ENCODE measurements at regions not wholly inside any gene's neighbourhood (a gene's known extent, or its start where the extent isn't known, plus 50 kb on each side); places are given as distances from the start of the nearest gene placed in this dataset.

DNA sequence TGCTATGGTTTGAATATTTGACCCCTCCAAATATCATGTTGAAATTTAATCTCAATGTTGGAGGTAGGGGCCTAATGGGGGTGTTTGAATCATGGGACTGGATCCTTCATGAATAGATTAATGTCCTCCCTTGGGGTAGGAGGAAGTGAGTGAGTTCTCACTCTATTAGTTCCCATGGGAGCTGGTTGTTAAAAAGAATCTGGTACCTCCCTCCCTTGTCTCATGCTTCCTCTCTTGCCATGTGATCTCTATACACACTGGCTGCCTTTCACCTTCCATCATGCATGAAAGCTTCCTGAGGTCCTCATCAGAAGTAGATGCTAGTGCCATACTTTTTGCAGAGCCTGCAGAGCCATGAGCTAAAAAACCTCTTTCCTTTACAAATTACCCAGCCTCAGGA, 177.7 kb upstream of the MCTP2 start:
- TF ChIP-seq TOX (CRISPR knock-in tag; IDR thresholded peaks at IDR 0.05; ENCODE audit: borderline replicate concordance) (no peak), ZNF70 (CRISPR knock-in tag; IDR thresholded peaks at IDR 0.05) (no peak), ISL1 (CRISPR knock-in tag; IDR thresholded peaks at IDR 0.05) (no peak), ZFP3 (CRISPR knock-in tag; IDR thresholded peaks at IDR 0.05) (no peak), ARNTL (CRISPR knock-in tag; IDR thresholded peaks at IDR 0.05; ENCODE audit: borderline replicate concordance, low read depth) (no peak)
- TF ChIP-seq, protein P1, sequence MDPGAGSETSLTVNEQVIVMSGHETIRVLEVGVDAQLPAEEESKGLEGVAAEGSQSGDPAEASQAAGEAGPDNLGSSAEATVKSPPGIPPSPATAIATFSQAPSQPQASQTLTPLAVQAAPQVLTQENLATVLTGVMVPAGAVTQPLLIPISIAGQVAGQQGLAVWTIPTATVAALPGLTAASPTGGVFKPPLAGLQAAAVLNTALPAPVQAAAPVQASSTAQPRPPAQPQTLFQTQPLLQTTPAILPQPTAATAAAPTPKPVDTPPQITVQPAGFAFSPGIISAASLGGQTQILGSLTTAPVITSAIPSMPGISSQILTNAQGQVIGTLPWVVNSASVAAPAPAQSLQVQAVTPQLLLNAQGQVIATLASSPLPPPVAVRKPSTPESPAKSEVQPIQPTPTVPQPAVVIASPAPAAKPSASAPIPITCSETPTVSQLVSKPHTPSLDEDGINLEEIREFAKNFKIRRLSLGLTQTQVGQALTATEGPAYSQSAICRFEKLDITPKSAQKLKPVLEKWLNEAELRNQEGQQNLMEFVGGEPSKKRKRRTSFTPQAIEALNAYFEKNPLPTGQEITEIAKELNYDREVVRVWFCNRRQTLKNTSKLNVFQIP (CRISPR knock-in tag; IDR thresholded peaks at IDR 0.05; ENCODE audit: borderline replicate concordance, low read depth), result no peak
- TF ChIP-seq, protein P2, sequence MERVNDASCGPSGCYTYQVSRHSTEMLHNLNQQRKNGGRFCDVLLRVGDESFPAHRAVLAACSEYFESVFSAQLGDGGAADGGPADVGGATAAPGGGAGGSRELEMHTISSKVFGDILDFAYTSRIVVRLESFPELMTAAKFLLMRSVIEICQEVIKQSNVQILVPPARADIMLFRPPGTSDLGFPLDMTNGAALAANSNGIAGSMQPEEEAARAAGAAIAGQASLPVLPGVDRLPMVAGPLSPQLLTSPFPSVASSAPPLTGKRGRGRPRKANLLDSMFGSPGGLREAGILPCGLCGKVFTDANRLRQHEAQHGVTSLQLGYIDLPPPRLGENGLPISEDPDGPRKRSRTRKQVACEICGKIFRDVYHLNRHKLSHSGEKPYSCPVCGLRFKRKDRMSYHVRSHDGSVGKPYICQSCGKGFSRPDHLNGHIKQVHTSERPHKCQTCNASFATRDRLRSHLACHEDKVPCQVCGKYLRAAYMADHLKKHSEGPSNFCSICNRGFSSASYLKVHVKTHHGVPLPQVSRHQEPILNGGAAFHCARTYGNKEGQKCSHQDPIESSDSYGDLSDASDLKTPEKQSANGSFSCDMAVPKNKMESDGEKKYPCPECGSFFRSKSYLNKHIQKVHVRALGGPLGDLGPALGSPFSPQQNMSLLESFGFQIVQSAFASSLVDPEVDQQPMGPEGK (CRISPR knock-in tag; IDR thresholded peaks at IDR 0.05; ENCODE audit: borderline replicate concordance), result no peak
